Sigmoid colon (tissue), 6 donors: ENCODE measurements at regions not wholly inside any gene's neighbourhood (a gene's known extent, or its start where the extent isn't known, plus 50 kb on each side); places are given as distances from the start of the nearest gene placed in this dataset.

Experiments used
- DNase-seq: peaks from one replicate; pipeline ENCODE4 v3.0.0-alpha.2; 2019
- H3K27ac ChIP-seq, 4 donors: fragments of 200-600 bp; sonication (generic); one replicate each; pipeline ENCODE4 v1.5.1; 2016 to 2019; ENCODE audit warnings: mild to moderate bottlenecking in 1 of 4
- H3K27me3 ChIP-seq, 3 donors: fragments of 200-600 bp; sonication (generic); one replicate each; pipeline ENCODE4 v1.5.1; 2019; ENCODE audit warnings: mild to moderate bottlenecking in 1 of 3
- H3K36me3 ChIP-seq, 4 donors: fragments of 200-600 bp; sonication (generic); one replicate each; pipeline ENCODE4 v1.5.1; 2016 to 2019
- H3K4me1 ChIP-seq, 4 donors: fragments of 200-600 bp; sonication (generic); one replicate each; pipeline ENCODE4 v1.5.1; 2017 to 2019
- H3K4me3 ChIP-seq, 4 donors: fragments of 200-600 bp; sonication (generic); one replicate each; pipeline ENCODE4 v1.5.1; 2017 to 2019; ENCODE audit warnings: mild to moderate bottlenecking in 2 of 4, moderate library complexity in 1 of 4
- H3K9me3 ChIP-seq, 4 donors: fragments of 200-600 bp in 3 of 4; sonication (generic) in 3 of 4; one replicate each; pipeline versions ENCODE4 v1.5.1 to v1.6.1; 2013 to 2019
- EP300 ChIP-seq, 4 donors: sonication (generic); formaldehyde crosslinking; IDR thresholded peaks; one replicate each; pipeline ENCODE4 v1.6.1; 2017; ENCODE audit warnings: antibody characterized with exemption in 4 of 4
- POLR2A ChIP-seq, 2 donors: fragments of 450-650 bp; IDR thresholded peaks; one replicate each; pipeline ENCODE4 v1.6.1; 2016; ENCODE audit warnings: antibody characterized with exemption in 2 of 2, mild to moderate bottlenecking in 2 of 2, moderate library complexity in 2 of 2
- POLR2AphosphoS5 ChIP-seq, 4 donors: sonication (generic); formaldehyde crosslinking; IDR thresholded peaks; one replicate each; pipeline ENCODE4 v1.6.1; 2017; ENCODE audit warnings: antibody characterized with exemption in 4 of 4
- WGBS, 2 donors: extraction: QIAGEN DNeasy Blood & Tissue Kit; methylation state at CpG; one replicate each; pipeline ENCODE4 v1.1.7; 2013; 5-methylcytosine and 5-hydroxymethylcytosine counted together
- intact Hi-C: fragments of 100-400 bp; cut with DNase I; formaldehyde crosslinking; loops from one replicate; pipeline ENCODE4 v1.15.1; 2023
- TF ChIP-seq, protein P1 (sequence below), 4 experiments: fragments of 450-650 bp in 3 of 4; fragments of 200-600 bp in 1 of 4; IDR thresholded peaks; one replicate each; pipeline ENCODE4 v1.5.1; 2016 to 2019; ENCODE audit warnings: antibody characterized with exemption in 4 of 4, mild to moderate bottlenecking in 3 of 4, moderate library complexity in 2 of 4
- donor health status: healthy with polysubstance abuse.
- donor health status: healthy.

DNA sequence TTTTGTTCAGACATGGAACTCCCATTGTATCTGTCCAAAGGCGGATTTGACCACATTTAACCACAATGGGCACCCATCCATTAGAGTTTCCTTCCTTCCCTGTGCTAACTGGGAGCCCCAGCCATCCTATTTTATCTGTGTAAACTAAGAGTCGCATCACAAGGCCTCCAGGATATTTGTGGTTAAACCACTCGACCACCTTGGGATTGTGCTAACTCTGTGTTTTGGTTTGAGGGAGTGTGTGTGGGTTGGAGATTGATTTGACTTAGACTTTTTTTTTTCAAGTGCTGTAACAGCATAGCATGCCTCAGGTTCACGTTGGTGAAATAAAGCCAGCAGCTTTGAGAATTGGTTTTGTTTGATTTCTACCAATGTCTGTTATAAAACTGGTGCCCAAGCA is 100.4 kb upstream of the TP63 start:
- H3K4me1 ChIP-seq: no peaks in the 10 kb centered on the region
- TF ChIP-seq EP300 (IDR thresholded peaks at IDR 0.05): no peak
- no peak overlapping the region for H3K27ac ChIP-seq
- 49 to 79% methylated on average over 4 of the region's 4 CpGs for WGBS, 2 donors
- no peaks in the 10 kb centered on the region for H3K36me3 ChIP-seq
- DNase-seq: no peak
- H3K4me3 ChIP-seq: no peak overlapping the region
- H3K9me3 ChIP-seq: no peaks in the 10 kb centered on the region
- no peaks in the 10 kb centered on the region for H3K27me3 ChIP-seq
- intact Hi-C loops: no loop called here

DNA sequence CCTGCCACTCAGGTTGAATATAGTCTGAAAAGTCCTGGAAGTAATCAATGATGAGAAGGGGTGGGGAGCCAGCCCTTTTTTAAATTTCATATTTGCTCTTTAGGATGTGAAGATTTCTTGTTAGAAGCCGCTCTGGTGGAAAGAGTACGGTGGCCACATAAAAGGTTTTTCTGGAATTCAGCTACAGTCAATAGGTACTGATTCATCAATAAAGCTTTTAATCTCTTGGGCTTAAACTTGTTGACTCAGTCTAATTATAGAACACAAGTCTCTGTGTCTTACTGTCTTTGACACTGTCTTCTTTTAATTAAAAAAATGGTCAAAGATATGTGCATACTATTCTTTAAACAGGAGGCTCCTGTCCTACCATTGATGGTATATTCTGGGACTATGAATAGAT is 99.9 kb upstream of the TP63 start:
- no peak for DNase-seq
- no peaks in the 10 kb centered on the region for H3K27me3 ChIP-seq
- H3K4me3 ChIP-seq: no peak overlapping the region
- intact Hi-C loops: no loop called here
- H3K4me1 ChIP-seq: no peaks in the 10 kb centered on the region
- no peaks in the 10 kb centered on the region for H3K9me3 ChIP-seq
- no peak overlapping the region for H3K27ac ChIP-seq
- H3K36me3 ChIP-seq: no peaks in the 10 kb centered on the region
- no peak for TF ChIP-seq POLR2AphosphoS5 (IDR thresholded peaks at IDR 0.05)
- TF ChIP-seq, protein P1, sequence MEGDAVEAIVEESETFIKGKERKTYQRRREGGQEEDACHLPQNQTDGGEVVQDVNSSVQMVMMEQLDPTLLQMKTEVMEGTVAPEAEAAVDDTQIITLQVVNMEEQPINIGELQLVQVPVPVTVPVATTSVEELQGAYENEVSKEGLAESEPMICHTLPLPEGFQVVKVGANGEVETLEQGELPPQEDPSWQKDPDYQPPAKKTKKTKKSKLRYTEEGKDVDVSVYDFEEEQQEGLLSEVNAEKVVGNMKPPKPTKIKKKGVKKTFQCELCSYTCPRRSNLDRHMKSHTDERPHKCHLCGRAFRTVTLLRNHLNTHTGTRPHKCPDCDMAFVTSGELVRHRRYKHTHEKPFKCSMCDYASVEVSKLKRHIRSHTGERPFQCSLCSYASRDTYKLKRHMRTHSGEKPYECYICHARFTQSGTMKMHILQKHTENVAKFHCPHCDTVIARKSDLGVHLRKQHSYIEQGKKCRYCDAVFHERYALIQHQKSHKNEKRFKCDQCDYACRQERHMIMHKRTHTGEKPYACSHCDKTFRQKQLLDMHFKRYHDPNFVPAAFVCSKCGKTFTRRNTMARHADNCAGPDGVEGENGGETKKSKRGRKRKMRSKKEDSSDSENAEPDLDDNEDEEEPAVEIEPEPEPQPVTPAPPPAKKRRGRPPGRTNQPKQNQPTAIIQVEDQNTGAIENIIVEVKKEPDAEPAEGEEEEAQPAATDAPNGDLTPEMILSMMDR (IDR thresholded peaks at IDR 0.05): no peak
- TF ChIP-seq EP300 (IDR thresholded peaks at IDR 0.05): no peak
- no peak for TF ChIP-seq POLR2A (IDR thresholded peaks at IDR 0.05)
- WGBS, 2 donors: 96 to 98% methylated on average over 2 of the region's 2 CpGs

DNA sequence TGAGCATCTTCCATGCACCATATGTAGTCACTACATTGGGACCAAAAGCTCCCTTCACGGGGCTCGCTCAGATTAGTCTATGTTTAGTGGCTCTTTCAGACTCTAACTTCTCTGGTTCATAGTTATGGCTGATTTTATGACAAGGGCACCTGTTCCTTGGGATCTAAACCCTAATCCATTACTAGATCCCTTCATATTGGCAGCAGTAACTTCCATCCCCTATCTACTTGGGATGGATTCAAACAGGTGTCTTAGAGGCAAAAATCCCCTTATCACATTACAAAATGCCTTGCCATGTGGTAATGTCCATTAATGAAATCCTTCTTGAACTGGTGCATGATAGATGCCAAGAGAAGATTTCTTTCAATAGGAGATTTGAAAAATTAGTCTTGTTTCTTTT is 96.7 kb upstream of the TP63 start:
- no peak for TF ChIP-seq POLR2A (IDR thresholded peaks at IDR 0.05)
- TF ChIP-seq EP300 (IDR thresholded peaks at IDR 0.05): no peak
- TF ChIP-seq, protein P1 (IDR thresholded peaks at IDR 0.05): no peak
- no peak for TF ChIP-seq POLR2AphosphoS5 (IDR thresholded peaks at IDR 0.05)
- Histone ChIP-seq H3K36me3 (no peaks in the 10 kb centered on the region), H3K27me3 (no peaks in the 10 kb centered on the region), H3K9me3 (no peaks in the 10 kb centered on the region), H3K4me3 (no peak overlapping the region), H3K27ac (no peak overlapping the region), H3K4me1 (no peaks in the 10 kb centered on the region)
- intact Hi-C loops: no loop called here
- no peak for DNase-seq
- 93 to 98% methylated on average over 2 of the region's 2 CpGs for WGBS, 2 donors

DNA sequence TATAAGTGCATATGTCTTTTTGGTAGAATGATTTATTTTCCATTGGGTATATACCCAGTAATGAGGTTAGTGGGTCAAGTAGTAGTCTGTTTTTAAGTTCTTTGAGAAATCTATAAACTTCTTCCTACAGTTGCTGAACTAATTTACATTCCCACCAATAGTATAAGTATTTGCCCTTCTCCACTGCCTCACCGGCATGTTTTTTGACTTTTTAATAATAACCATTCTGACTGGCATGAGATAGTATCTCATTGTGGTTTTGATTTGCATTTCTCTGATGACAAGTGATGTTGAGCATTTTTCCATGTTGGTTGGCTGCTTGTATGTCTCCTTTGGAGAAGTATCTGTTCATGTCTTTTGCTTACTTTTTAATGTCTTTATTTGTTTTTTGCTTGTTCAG is 94.1 kb upstream of the TP63 start:
- Histone ChIP-seq H3K4me1 (no peaks in the 10 kb centered on the region), H3K4me3 (no peak overlapping the region), H3K27ac (no peak overlapping the region), H3K36me3 (no peaks in the 10 kb centered on the region), H3K27me3 (no peaks in the 10 kb centered on the region), H3K9me3 (no peaks in the 10 kb centered on the region)
- intact Hi-C loops: no loop called here
- no peak for DNase-seq
- TF ChIP-seq, protein P1 (IDR thresholded peaks at IDR 0.05): no peak
- TF ChIP-seq POLR2A (IDR thresholded peaks at IDR 0.05) (no peak), EP300 (IDR thresholded peaks at IDR 0.05) (no peak), POLR2AphosphoS5 (IDR thresholded peaks at IDR 0.05) (no peak)
- 77 to 82% methylated on average over 1 of the region's 1 CpG for WGBS, 2 donors

DNA sequence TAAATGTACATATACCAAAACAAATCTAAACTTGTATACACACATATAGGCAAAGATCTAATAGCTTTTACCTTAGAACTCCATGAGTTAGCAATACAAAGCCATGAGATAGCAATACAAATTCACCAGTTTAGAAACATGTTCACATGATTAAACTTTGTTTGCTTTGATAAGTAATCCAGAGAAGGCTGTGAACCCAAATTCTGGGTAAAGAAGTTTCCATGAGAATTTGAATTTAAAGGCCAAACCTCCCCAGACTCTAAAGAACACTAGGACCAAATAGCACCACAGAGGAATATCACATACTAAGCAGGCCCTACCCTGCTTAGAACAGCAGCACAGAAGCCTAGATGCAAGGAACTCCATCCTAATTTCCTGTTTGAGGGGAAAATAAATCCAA is 83.7 kb upstream of the TP63 start:
- no peaks in the 10 kb centered on the region for H3K4me1 ChIP-seq
- no peak overlapping the region for H3K4me3 ChIP-seq
- intact Hi-C loops: no loop called here
- H3K9me3 ChIP-seq: peaks cover 0 to 5% (median 1%) of the 10 kb centered on the region in 4 donors
- no peak overlapping the region for H3K27ac ChIP-seq
- no peaks in the 10 kb centered on the region for H3K36me3 ChIP-seq
- H3K27me3 ChIP-seq: no peaks in the 10 kb centered on the region
- no peak for TF ChIP-seq POLR2A (IDR thresholded peaks at IDR 0.05)
- no peak for TF ChIP-seq EP300 (IDR thresholded peaks at IDR 0.05)
- TF ChIP-seq POLR2AphosphoS5 (IDR thresholded peaks at IDR 0.05): no peak
- TF ChIP-seq, protein P1 (IDR thresholded peaks at IDR 0.05): no peak
- no peak for DNase-seq
